C4-2B (cell line): ENCODE measurements at regions not wholly inside any gene's neighbourhood (a gene's known extent, or its start where the extent isn't known, plus 50 kb on each side); places are given as distances from the start of the nearest gene placed in this dataset.

Experiments used
- ZFX ChIP-seq: fragments of 450-650 bp; IDR thresholded peaks from 2 replicates; pipeline ENCODE4 v1.6.1; 2017
- TF ChIP-seq, protein P1 (sequence below): fragments of 450-650 bp; conservative IDR thresholded peaks from 2 replicates; pipeline ENCODE4 v1.5.1; 2017; ENCODE audit warnings: mild to moderate bottlenecking

DNA sequence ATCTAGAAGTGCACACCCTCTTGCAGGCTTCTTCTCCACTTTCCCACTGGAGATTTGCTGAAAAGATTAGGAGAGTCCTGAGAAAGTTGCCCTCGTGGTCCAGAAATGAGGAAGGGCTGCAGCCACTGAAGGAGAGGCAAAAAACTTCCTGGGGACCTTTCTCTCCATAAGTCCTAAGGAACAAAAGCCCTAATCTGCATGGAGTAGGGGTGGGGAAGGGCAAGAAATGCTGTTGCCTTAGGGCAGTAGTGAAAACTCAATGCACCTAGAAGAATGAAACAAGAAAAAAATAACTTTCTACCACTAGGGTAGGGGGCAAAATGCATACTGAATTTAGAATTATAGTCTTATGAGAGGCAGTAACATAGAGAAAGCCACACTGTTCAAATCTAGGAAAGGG is 1408.8 kb downstream of the PCDH19 start:
- TF ChIP-seq, protein P1, sequence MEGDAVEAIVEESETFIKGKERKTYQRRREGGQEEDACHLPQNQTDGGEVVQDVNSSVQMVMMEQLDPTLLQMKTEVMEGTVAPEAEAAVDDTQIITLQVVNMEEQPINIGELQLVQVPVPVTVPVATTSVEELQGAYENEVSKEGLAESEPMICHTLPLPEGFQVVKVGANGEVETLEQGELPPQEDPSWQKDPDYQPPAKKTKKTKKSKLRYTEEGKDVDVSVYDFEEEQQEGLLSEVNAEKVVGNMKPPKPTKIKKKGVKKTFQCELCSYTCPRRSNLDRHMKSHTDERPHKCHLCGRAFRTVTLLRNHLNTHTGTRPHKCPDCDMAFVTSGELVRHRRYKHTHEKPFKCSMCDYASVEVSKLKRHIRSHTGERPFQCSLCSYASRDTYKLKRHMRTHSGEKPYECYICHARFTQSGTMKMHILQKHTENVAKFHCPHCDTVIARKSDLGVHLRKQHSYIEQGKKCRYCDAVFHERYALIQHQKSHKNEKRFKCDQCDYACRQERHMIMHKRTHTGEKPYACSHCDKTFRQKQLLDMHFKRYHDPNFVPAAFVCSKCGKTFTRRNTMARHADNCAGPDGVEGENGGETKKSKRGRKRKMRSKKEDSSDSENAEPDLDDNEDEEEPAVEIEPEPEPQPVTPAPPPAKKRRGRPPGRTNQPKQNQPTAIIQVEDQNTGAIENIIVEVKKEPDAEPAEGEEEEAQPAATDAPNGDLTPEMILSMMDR = no peak
- no peak for TF ChIP-seq ZFX
